Upper lobe of left lung (tissue), 4 donors: ENCODE measurements at regions not wholly inside any gene's neighbourhood (a gene's known extent, or its start where the extent isn't known, plus 50 kb on each side); places are given as distances from the start of the nearest gene placed in this dataset.

Experiments used
- CTCF ChIP-seq, 6 experiments: fragments of 450-650 bp in 4 of 6; fragments of 200-600 bp in 2 of 6; sonication (generic) in 2 of 6; IDR thresholded peaks; one replicate each; pipeline ENCODE4 v1.5.1; 2016 to 2019; ENCODE audit warnings: antibody characterized with exemption in 6 of 6
- EP300 ChIP-seq, 4 donors: sonication (generic); formaldehyde crosslinking; IDR thresholded peaks; one replicate each; pipeline ENCODE4 v1.5.1; 2017; ENCODE audit warnings: antibody characterized with exemption in 4 of 4, control low read depth in 2 of 4
- POLR2A ChIP-seq, 4 donors: fragments of 450-650 bp; IDR thresholded peaks; one replicate each; pipeline ENCODE4 v1.5.1; 2016 to 2017; ENCODE audit warnings: antibody characterized with exemption in 4 of 4, mild to moderate bottlenecking in 2 of 4

DNA sequence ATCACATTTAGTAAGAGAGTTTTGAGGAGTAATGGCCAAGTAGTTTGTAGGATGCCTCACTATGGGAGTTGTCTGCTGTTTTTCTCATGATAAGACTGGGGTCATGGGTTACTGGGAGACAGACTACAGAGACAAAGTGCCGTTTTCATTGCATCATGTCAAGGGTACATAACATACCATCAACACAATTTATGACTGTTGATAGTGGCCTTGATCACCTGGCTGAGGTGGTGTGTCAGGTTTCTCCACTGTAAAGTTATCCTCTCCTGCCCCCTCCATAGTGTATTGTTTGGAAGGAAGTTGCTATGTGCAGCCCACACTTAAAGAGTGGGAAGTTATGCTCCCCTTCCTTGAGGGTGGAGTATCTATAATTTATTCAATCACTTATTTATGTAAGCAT, 263.5 kb upstream of the POU3F1 start:
- TF ChIP-seq CTCF (IDR thresholded peaks at IDR 0.05) (no peak), POLR2A (IDR thresholded peaks at IDR 0.05) (no peak), EP300 (IDR thresholded peaks at IDR 0.05) (no peak)
